ENCODE measurements at regions not wholly inside any gene's neighbourhood (a gene's known extent, or its start where the extent isn't known, plus 50 kb on each side); places are given as distances from the start of the nearest gene placed in this dataset.
"Not testable (repeated sequence)": the region's sequence is repeated elsewhere in the genome, so short reads cannot be mapped to it uniquely, and the experiment has no call there.

- no peak for TF ChIP-seq CTCF (IDR thresholded peaks at IDR 0.05; ENCODE audit: insufficient read depth, low read depth, low read length)
- TF ChIP-seq EZH2 (IDR thresholded peaks at IDR 0.05; ENCODE audit: insufficient read depth, low read length), result no peak
- Histone ChIP-seq H4K20me1 (ENCODE audit: insufficient read depth, low read length) (no peaks in the 10 kb centered on the region), H3K9ac (ENCODE audit: low read length) (no peak overlapping the region), H3K36me3 (ENCODE audit: insufficient read depth, low read length) (no peaks in the 10 kb centered on the region), H3K27ac (ENCODE audit: low read depth, low read length) (no peak overlapping the region), H3K4me2 (ENCODE audit: low read length) (no peak overlapping the region), H3K4me1 (ENCODE audit: insufficient read depth, low read length) (no peaks in the 10 kb centered on the region), H3K79me2 (ENCODE audit: insufficient read depth, low read length) (no peaks in the 10 kb centered on the region), H3K9me3 (ENCODE audit: insufficient read depth, low read depth, low read length) (no peaks in the 10 kb centered on the region), H3K27me3 (ENCODE audit: insufficient read depth, low read length) (no peaks in the 10 kb centered on the region), H2AFZ (ENCODE audit: low read depth, low read length) (no peak overlapping the region), H3K4me3 (ENCODE audit: insufficient read depth, low read depth, low read length) (no peak overlapping the region)
- Mint-ChIP-seq H3K27ac (ENCODE audit: unreplicated experiment) (no peak overlapping the region), H3K4me3 (ENCODE audit: unreplicated experiment) (no peak overlapping the region), H3K36me3 (ENCODE audit: low read depth, unreplicated experiment) (no peaks in the 10 kb centered on the region), H3K4me1 (ENCODE audit: low read depth, unreplicated experiment) (no peaks in the 10 kb centered on the region), H3K27me3 (ENCODE audit: low read depth, unreplicated experiment) (no peaks in the 10 kb centered on the region), H3K9me3 (ENCODE audit: unreplicated experiment) (no peaks in the 10 kb centered on the region)
- DNase-seq (ENCODE audit: low read depth) (no peak), FAIRE-seq (no peak)
Observed at GRCh38 chr12:83893101-83893500, 1019.5 kb downstream of the SLC6A15 start.

- no peak overlapping the region for H2AFZ ChIP-seq (ENCODE audit: low read depth, low read length)
- H3K4me1 ChIP-seq (ENCODE audit: insufficient read depth, low read length), result no peaks in the 10 kb centered on the region
- TF ChIP-seq CTCF (IDR thresholded peaks at IDR 0.05; ENCODE audit: insufficient read depth, low read depth, low read length) (no peak), EZH2 (IDR thresholded peaks at IDR 0.05; ENCODE audit: insufficient read depth, low read length) (no peak)
- H3K4me2 ChIP-seq (ENCODE audit: low read length), result no peak overlapping the region
- no peaks in the 10 kb centered on the region for H3K79me2 ChIP-seq (ENCODE audit: insufficient read depth, low read length)
- H3K9ac ChIP-seq (ENCODE audit: low read length), result no peak overlapping the region
- Mint-ChIP-seq H3K9me3 (ENCODE audit: unreplicated experiment) (no peaks in the 10 kb centered on the region), H3K27ac (ENCODE audit: unreplicated experiment) (no peak overlapping the region), H3K27me3 (ENCODE audit: low read depth, unreplicated experiment) (no peaks in the 10 kb centered on the region), H3K4me1 (ENCODE audit: low read depth, unreplicated experiment) (no peaks in the 10 kb centered on the region), H3K4me3 (ENCODE audit: unreplicated experiment) (no peak overlapping the region), H3K36me3 (ENCODE audit: low read depth, unreplicated experiment) (no peaks in the 10 kb centered on the region)
- FAIRE-seq (no peak), DNase-seq (ENCODE audit: low read depth) (no peak)
- no peak overlapping the region for H3K27ac ChIP-seq (ENCODE audit: low read depth, low read length)
- no peaks in the 10 kb centered on the region for H4K20me1 ChIP-seq (ENCODE audit: insufficient read depth, low read length)
- H3K36me3 ChIP-seq (ENCODE audit: insufficient read depth, low read length), result no peaks in the 10 kb centered on the region
- no peaks in the 10 kb centered on the region for H3K27me3 ChIP-seq (ENCODE audit: insufficient read depth, low read length)
- no peak overlapping the region for H3K4me3 ChIP-seq (ENCODE audit: insufficient read depth, low read depth, low read length)
- H3K9me3 ChIP-seq (ENCODE audit: insufficient read depth, low read depth, low read length), result no peaks in the 10 kb centered on the region
Observed at GRCh38 chr12:83889745-83890144, 1022.9 kb downstream of the SLC6A15 start.

GRCh38 chr12:83886479-83886878 is 1026.1 kb downstream of the SLC6A15 start:
- no peaks in the 10 kb centered on the region for H3K27me3 Mint-ChIP-seq (ENCODE audit: low read depth, unreplicated experiment)
- H3K27me3 ChIP-seq (ENCODE audit: insufficient read depth, low read length), result no peaks in the 10 kb centered on the region
- no peak overlapping the region for H3K27ac ChIP-seq (ENCODE audit: low read depth, low read length)
- no peak overlapping the region for H2AFZ ChIP-seq (ENCODE audit: low read depth, low read length)
- no peak overlapping the region for H3K4me2 ChIP-seq (ENCODE audit: low read length)
- no peak overlapping the region for H3K9ac ChIP-seq (ENCODE audit: low read length)
- no peak overlapping the region for H3K4me3 ChIP-seq (ENCODE audit: insufficient read depth, low read depth, low read length)
- no peak overlapping the region for H3K4me3 Mint-ChIP-seq (ENCODE audit: unreplicated experiment)
- H4K20me1 ChIP-seq (ENCODE audit: insufficient read depth, low read length), result no peaks in the 10 kb centered on the region
- no peak overlapping the region for H3K27ac Mint-ChIP-seq (ENCODE audit: unreplicated experiment)
- DNase-seq (ENCODE audit: low read depth), result no peak
- H3K79me2 ChIP-seq (ENCODE audit: insufficient read depth, low read length), result no peaks in the 10 kb centered on the region
- TF ChIP-seq CTCF (IDR thresholded peaks at IDR 0.05; ENCODE audit: insufficient read depth, low read depth, low read length) (no peak), EZH2 (IDR thresholded peaks at IDR 0.05; ENCODE audit: insufficient read depth, low read length) (no peak)
- H3K36me3 ChIP-seq (ENCODE audit: insufficient read depth, low read length), result no peaks in the 10 kb centered on the region
- H3K4me1 ChIP-seq (ENCODE audit: insufficient read depth, low read length), result no peaks in the 10 kb centered on the region
- H3K9me3 ChIP-seq (ENCODE audit: insufficient read depth, low read depth, low read length), result no peaks in the 10 kb centered on the region
- no peaks in the 10 kb centered on the region for H3K4me1 Mint-ChIP-seq (ENCODE audit: low read depth, unreplicated experiment)
- FAIRE-seq, result no peak
- no peaks in the 10 kb centered on the region for H3K36me3 Mint-ChIP-seq (ENCODE audit: low read depth, unreplicated experiment)
- H3K9me3 Mint-ChIP-seq (ENCODE audit: unreplicated experiment), result no peaks in the 10 kb centered on the region

- H3K4me3 Mint-ChIP-seq (ENCODE audit: unreplicated experiment); H3K4me2 ChIP-seq (ENCODE audit: low read length); H2AFZ ChIP-seq (ENCODE audit: low read depth, low read length); H3K79me2 ChIP-seq (ENCODE audit: insufficient read depth, low read length); H3K4me3 ChIP-seq (ENCODE audit: insufficient read depth, low read depth, low read length); H3K4me1 ChIP-seq (ENCODE audit: insufficient read depth, low read length); H3K4me1 Mint-ChIP-seq (ENCODE audit: low read depth, unreplicated experiment); H3K36me3 ChIP-seq (ENCODE audit: insufficient read depth, low read length); H3K27ac ChIP-seq (ENCODE audit: low read depth, low read length); H3K9ac ChIP-seq (ENCODE audit: low read length); H3K27me3 ChIP-seq (ENCODE audit: insufficient read depth, low read length); DNase-seq (ENCODE audit: low read depth); H4K20me1 ChIP-seq (ENCODE audit: insufficient read depth, low read length); H3K9me3 ChIP-seq (ENCODE audit: insufficient read depth, low read depth, low read length); FAIRE-seq; H3K27ac Mint-ChIP-seq (ENCODE audit: unreplicated experiment); H3K36me3 Mint-ChIP-seq (ENCODE audit: low read depth, unreplicated experiment); H3K9me3 Mint-ChIP-seq (ENCODE audit: unreplicated experiment); H3K27me3 Mint-ChIP-seq (ENCODE audit: low read depth, unreplicated experiment): not testable (repeated sequence)
Observed at GRCh38 chr12:83870921-83871599, 1041.5 kb downstream of the SLC6A15 start.

Data from astrocyte (in vitro differentiated cells and primary cell).